Bronchial epithelial cell (primary cell): ENCODE measurements at regions not wholly inside any gene's neighbourhood (a gene's known extent, or its start where the extent isn't known, plus 50 kb on each side); places are given as distances from the start of the nearest gene placed in this dataset.

Experiments
- DNase-seq: peaks from one replicate; pipeline ENCODE4 v3.0.0-alpha.2; 2010; ENCODE audit warnings: low read depth
- FAIRE-seq: peaks from 2 replicates; lab custom pipeline; 2011; peaks lifted over from hg19 to GRCh38; lab: Jason Lieb, UNC
- H3K27me3 ChIP-seq: 2 replicates; pipeline ENCODE4 v1.5.1; 2011; ENCODE audit warnings: low read length; ENCODE audit not compliant: control insufficient read depth, insufficient read depth
- H3K36me3 ChIP-seq: 2 replicates; pipeline ENCODE4 v1.5.1; 2011; ENCODE audit warnings: low read length; ENCODE audit not compliant: control insufficient read depth, insufficient read depth
- H3K4me3 ChIP-seq: 2 replicates; pipeline ENCODE4 v1.5.1; 2011; ENCODE audit warnings: mild to moderate bottlenecking, low read depth, low read length, control low read depth
- CTCF ChIP-seq: IDR thresholded peaks from 2 replicates; pipeline ENCODE4 v1.5.1; 2011; ENCODE audit warnings: mild to moderate bottlenecking, moderate library complexity, low read length, control low read depth, inconsistent platforms; ENCODE audit not compliant: insufficient read depth, severe bottlenecking

GRCh38 chr2:221308507-221309066, 263.5 kb downstream of the EPHA4 start:
- Histone ChIP-seq H3K4me3 (no peak overlapping the region), H3K36me3 (no peaks in the 10 kb centered on the region), H3K27me3 (peaks cover 1% of the 10 kb centered on the region)
- no peak for FAIRE-seq
- no peak for TF ChIP-seq CTCF
- DNase-seq, result no peak

DNA sequence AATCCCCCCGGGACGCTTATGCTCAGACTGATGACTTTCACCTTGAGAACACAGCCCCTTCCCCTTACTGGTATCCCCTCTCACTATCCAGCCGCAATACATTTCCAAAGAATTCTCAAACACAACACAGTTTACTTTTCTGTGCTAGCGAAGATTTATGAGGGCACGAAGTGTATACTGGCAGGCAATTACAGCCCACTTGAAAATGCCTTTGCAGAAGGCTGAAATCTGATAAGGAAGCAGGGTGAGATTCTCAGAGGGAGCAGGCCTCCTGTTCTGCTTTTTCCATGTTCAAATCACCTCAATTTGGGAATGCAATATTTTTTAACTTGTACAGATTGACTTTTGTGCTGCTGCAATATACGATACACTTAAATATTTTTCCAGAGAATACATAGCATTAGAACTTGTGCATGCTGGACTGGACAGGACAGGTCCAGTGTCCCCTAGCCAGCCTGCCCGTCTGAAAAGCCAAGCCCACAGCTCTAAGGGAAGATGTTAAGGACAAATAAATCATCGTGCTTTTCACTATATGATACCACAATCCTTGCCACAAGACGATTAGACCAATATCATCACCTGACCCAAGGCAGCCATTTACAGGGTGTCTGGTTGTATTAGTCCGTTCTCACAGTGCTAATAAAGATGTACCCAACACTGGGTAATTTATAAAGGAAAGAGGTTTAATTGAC, 262.1 kb downstream of the EPHA4 start:
- peaks cover 1% of the 10 kb centered on the region for H3K27me3 ChIP-seq
- no peak for FAIRE-seq
- no peak for TF ChIP-seq CTCF

DNA sequence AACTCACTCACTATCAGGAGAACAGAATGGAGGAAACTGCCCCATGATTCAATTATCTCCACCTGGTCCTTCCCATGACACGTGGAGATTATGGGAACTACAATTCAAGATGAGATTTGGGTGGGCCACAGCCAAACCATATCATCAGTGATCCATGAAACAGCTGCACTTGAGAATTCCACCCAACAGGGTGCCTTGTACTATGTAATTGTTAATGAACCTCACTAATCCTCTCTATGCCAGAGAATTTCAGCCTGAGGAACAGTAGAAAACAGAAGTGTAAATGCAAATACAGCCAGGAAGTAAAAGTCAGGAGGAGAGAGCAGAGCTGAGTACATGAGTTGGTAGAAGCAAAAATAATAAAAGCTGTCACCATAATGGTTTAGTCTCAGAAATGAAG, 261.4 kb downstream of the EPHA4 start:
- DNase-seq (no peak), FAIRE-seq (no peak)
- H3K27me3 ChIP-seq, result peaks cover 1% of the 10 kb centered on the region
- H3K4me3 ChIP-seq, result no peak overlapping the region
- H3K36me3 ChIP-seq, result no peaks in the 10 kb centered on the region
- no peak for TF ChIP-seq CTCF

More for the DNA sequence above, 262.1 kb downstream of the EPHA4 start:
- no peak overlapping the region for H3K4me3 ChIP-seq
- no peaks in the 10 kb centered on the region for H3K36me3 ChIP-seq
- DNase-seq, result no peak

DNA sequence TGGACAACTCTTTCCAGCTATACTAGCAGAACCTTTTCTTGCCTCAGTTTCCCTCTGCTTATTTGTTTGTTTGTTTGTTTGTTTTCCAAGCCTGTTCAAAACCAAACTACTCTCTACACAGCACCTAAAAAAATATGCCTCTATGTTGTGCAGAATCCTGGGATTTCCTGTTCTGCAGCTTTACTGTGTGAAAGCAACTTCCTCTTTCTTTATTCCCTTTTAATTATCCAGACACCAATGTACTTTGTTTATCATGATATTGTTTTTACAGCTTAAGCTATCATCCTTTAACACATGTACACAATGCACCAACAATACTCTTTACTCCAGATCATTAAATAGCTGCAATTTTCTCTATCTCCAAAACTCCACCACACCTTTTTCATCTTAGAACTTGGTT, 259.5 kb downstream of the EPHA4 start:
- Histone ChIP-seq H3K27me3 (peaks cover 1% of the 10 kb centered on the region), H3K4me3 (no peak overlapping the region), H3K36me3 (no peaks in the 10 kb centered on the region)
- DNase-seq (no peak), FAIRE-seq (no peak)
- TF ChIP-seq CTCF, result no peak

DNA sequence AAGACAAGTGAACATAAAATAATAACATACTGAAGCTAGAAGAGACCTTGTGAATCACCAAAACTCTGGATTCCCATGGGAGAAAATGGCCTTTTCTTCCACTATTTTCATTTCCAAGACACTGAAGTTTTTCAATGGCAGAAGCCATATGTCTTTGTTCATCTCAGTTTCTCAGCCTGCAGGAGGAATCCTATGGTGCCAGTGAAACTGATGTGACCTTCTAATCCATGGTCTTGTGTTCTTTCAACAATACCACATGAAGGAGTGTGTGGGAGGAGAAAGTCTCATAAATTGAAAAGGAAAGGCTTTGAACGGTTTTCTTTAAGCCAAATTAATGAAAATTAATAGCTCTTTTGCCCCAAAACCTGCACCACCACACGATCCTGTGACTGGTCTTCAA, 257.3 kb downstream of the EPHA4 start:
- no peak for FAIRE-seq
- DNase-seq, result no peak
- no peak overlapping the region for H3K4me3 ChIP-seq
- peaks cover 1% of the 10 kb centered on the region for H3K27me3 ChIP-seq
- no peaks in the 10 kb centered on the region for H3K36me3 ChIP-seq
- TF ChIP-seq CTCF, result no peak
